IPS-20b (cell line): ENCODE measurements at regions not wholly inside any gene's neighbourhood (a gene's known extent, or its start where the extent isn't known, plus 50 kb on each side); places are given as distances from the start of the nearest gene placed in this dataset.

Experiments
- H3K27ac ChIP-seq: one replicate; pipeline ENCODE4 v1.5.1; 2013; ENCODE audit warnings: low read length
- H3K27me3 ChIP-seq: 2 replicates; pipeline ENCODE4 v1.6.1; 2013; ENCODE audit warnings: mild to moderate bottlenecking, low read length, inconsistent platforms; ENCODE audit not compliant: insufficient read depth
- H3K36me3 ChIP-seq: 2 replicates; pipeline ENCODE4 v1.6.1; 2013; ENCODE audit warnings: low read depth, mild to moderate bottlenecking, inconsistent platforms, low read length, moderate library complexity; ENCODE audit not compliant: insufficient read depth
- H3K4me1 ChIP-seq: 2 replicates; pipeline ENCODE4 v1.6.1; 2013; ENCODE audit warnings: mild to moderate bottlenecking, control low read depth, inconsistent platforms, low read length, moderate library complexity; ENCODE audit not compliant: insufficient read depth
- H3K4me3 ChIP-seq: 2 replicates; pipeline ENCODE4 v1.5.1; 2013; ENCODE audit warnings: mild to moderate bottlenecking, low read length, inconsistent platforms
- H3K9ac ChIP-seq: 2 replicates; pipeline ENCODE4 v1.6.1; 2013; ENCODE audit warnings: low read depth, mild to moderate bottlenecking, inconsistent platforms, low read length, moderate library complexity
- H3K9me3 ChIP-seq: 2 replicates; pipeline ENCODE4 v1.6.1; 2013; ENCODE audit warnings: mild to moderate bottlenecking, low read depth, low read length, inconsistent platforms; ENCODE audit not compliant: insufficient read depth

DNA sequence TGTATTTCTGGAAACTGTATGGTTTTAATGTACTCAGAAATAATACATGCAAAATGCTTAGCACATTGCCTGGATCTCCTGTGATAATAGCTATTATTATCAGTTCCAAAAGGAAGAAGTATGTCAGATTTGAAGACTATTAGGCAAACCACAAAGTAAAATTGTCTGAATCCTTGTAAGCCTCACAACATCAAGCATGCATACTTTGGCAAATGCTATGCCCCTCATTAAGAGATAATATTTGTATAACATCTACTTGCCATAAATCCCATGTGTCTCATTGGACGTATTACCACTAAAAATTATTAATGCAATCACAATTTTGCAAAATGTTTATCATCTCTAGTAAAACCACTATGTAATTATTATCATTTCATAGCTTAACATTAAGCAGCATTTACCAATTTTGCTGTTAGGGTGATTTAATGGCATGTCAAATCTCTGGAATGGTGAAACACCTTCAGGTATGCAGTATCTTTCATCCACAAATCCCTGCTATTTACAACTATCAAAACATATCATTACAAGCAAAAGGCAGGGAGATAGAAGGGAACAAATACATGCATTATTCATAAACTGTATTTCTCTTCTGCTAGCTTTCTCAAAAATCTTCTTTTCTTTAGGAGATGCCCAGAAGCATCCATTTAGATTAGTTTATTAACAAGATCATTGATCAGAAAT lies 974.6 kb upstream of the RAG2 start:
- H3K9ac ChIP-seq = no peak overlapping the region
- no peaks in the 10 kb centered on the region for H3K36me3 ChIP-seq
- H3K4me3 ChIP-seq = no peak overlapping the region
- no peaks in the 10 kb centered on the region for H3K9me3 ChIP-seq
- no peak overlapping the region for H3K27ac ChIP-seq
- no peaks in the 10 kb centered on the region for H3K4me1 ChIP-seq
- no peaks in the 10 kb centered on the region for H3K27me3 ChIP-seq

DNA sequence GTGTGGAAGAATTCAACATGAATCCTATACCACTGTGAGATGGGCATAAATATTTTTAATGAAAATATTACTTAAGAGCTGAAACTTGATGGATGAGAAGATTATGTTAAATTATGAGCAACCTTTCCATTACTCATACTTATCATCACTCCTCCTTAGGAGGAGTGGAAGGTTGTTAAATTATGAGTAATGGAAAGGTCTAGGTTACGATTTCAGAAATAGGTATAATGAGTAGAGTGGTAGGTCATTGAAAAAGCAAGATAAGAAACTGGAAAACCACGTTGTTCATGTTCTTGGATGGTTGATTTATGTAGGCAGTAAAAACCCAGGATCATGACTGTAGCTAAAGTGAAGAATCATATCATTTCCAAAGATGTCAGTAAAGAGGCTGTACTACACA lies 973.2 kb upstream of the RAG2 start:
- Histone ChIP-seq H3K9ac (no peak overlapping the region), H3K36me3 (no peaks in the 10 kb centered on the region), H3K27ac (no peak overlapping the region), H3K4me1 (no peaks in the 10 kb centered on the region), H3K4me3 (no peak overlapping the region), H3K9me3 (no peaks in the 10 kb centered on the region), H3K27me3 (no peaks in the 10 kb centered on the region)

DNA sequence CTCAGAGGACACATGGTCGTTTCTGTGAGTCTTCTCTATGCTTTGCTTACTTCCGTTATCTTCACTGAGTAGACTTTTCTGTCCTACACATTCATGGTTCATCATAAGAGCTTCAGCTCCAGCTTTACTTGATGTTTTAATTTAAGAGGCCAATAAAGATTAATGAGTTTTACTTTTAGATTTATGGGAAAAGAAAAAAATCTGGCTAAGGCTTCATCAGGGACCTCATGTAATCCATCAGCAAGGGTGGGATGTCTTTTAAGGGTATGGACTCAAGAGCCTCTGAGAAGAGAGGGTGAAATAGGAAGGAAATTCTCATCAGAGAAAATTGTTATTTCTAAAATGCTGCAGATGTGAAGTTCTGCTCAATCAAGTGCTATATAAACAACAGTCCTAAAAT lies 963.0 kb upstream of the RAG2 start:
- no peak overlapping the region for H3K27ac ChIP-seq
- no peaks in the 10 kb centered on the region for H3K4me1 ChIP-seq
- no peaks in the 10 kb centered on the region for H3K27me3 ChIP-seq
- no peaks in the 10 kb centered on the region for H3K9me3 ChIP-seq
- H3K4me3 ChIP-seq = no peak overlapping the region
- no peaks in the 10 kb centered on the region for H3K36me3 ChIP-seq
- no peak overlapping the region for H3K9ac ChIP-seq

DNA sequence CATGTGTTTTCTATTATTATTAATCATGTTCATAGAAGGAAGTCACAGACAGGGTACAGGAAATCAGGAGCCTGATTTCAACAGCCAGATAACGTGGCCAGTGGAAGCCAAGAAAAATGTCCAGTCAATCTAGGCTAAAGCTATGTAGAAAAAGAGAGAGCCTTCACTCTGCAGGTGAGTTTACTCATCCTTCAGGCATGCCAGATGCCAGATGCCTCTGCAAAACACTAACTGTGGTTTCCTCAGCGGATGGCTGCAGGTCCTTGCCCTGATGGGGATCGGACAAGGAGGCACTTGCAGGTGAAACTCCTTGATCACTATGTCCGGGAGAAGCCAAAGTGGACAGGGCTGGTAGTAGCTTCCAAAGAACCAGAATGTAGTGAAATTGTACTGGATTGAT lies 962.3 kb upstream of the RAG2 start:
- Histone ChIP-seq H3K36me3 (no peaks in the 10 kb centered on the region), H3K4me1 (no peaks in the 10 kb centered on the region), H3K4me3 (no peak overlapping the region), H3K9me3 (no peaks in the 10 kb centered on the region), H3K27ac (no peak overlapping the region), H3K27me3 (no peaks in the 10 kb centered on the region), H3K9ac (no peak overlapping the region)

DNA sequence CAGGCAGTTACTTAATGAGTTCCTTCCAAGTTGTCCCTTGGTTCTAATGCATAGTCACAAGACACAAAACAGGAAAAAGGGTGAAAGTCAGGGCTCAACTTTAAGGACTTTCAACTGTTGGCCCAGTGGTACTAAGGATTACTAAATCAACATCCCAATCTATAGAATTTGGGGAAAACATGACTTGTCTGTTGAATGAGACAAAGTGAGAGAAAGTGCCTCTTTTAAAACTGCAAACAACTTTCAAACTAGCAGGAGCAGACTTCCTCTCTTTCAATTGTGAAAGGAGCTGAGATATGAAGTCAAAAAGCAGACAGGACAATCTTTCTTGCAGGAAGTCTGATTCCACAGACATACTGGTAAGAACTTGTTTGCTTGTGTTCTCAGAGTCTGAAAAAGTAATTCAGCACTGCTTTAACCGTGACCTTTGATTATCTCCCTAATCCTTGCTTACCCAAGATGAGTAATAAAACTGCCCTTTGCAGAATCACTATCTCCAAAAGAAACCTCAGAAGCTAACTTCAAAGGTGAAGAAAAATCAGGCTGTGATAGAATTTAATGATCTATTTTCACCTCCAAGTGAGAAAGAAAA lies 960.7 kb upstream of the RAG2 start:
- no peak overlapping the region for H3K27ac ChIP-seq
- H3K27me3 ChIP-seq = no peaks in the 10 kb centered on the region
- no peaks in the 10 kb centered on the region for H3K36me3 ChIP-seq
- no peaks in the 10 kb centered on the region for H3K9me3 ChIP-seq
- H3K9ac ChIP-seq = no peak overlapping the region
- no peak overlapping the region for H3K4me3 ChIP-seq
- no peaks in the 10 kb centered on the region for H3K4me1 ChIP-seq

DNA sequence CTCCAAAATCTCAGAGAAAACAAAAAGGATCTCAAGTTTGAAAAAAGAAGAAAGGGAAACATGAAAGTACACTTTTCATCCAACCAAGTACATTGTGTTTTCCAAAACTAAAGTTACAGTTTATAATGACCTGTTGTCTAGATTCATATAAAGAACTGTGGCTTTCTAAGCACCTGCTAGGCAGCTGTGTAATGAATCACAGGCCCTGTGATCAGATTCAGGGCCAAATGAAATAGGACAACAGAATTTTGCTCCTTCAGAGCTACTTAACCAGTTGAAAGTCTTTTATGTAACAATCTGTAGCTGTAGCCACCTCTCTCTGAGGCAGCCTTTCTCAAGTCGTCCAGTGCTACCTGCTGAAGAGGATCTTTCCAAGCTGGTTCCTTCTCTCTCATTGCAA lies 960.0 kb upstream of the RAG2 start:
- Histone ChIP-seq H3K27ac (no peak overlapping the region), H3K36me3 (no peaks in the 10 kb centered on the region), H3K9me3 (no peaks in the 10 kb centered on the region), H3K27me3 (no peaks in the 10 kb centered on the region), H3K4me1 (no peaks in the 10 kb centered on the region), H3K4me3 (no peak overlapping the region), H3K9ac (no peak overlapping the region)

DNA sequence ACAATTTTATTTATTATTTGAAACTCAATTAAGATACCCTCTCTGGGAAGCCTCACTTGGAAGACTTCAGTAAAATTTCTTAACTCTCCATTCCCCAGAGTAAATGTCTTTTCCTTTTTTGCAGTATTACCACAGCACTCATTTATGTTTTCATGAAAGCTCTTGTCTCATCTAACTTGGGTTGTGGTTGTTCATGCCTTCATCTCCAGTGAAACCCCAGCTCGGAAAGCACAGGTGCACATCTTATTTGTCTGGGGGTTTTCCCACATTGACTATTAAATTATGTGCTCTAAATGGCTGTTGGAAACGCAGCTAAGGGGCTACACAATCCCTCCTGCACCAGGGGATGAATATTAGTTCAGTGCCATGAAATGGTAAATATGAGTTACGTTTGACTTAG lies 954.2 kb upstream of the RAG2 start:
- no peaks in the 10 kb centered on the region for H3K9me3 ChIP-seq
- H3K4me1 ChIP-seq = no peaks in the 10 kb centered on the region
- no peaks in the 10 kb centered on the region for H3K27me3 ChIP-seq
- no peak overlapping the region for H3K9ac ChIP-seq
- H3K4me3 ChIP-seq = no peak overlapping the region
- H3K36me3 ChIP-seq = no peaks in the 10 kb centered on the region
- no peak overlapping the region for H3K27ac ChIP-seq

DNA sequence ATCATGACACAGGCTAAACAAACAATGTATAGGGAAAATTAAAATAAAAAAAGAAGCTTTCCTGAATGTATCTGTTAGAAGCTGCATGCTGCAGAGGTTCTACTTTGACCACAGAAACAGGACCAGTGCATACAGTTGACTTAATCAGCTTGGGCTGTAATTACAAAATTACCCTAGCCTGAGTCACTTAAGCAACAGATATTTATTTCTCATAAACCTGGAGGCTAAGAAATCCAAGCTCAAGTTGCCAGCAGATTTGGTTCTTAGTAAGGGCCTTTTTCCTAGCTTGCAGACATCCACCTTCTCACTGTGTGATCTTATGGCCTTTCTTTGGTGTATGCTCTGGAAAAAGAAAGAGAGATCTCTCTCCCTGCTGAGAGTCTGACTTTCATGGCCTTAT lies 946.5 kb upstream of the RAG2 start:
- H3K4me3 ChIP-seq = no peak overlapping the region
- no peaks in the 10 kb centered on the region for H3K36me3 ChIP-seq
- H3K9ac ChIP-seq = no peak overlapping the region
- no peaks in the 10 kb centered on the region for H3K27me3 ChIP-seq
- peaks cover 13% of the 10 kb centered on the region for H3K9me3 ChIP-seq
- no peak overlapping the region for H3K27ac ChIP-seq
- no peaks in the 10 kb centered on the region for H3K4me1 ChIP-seq

DNA sequence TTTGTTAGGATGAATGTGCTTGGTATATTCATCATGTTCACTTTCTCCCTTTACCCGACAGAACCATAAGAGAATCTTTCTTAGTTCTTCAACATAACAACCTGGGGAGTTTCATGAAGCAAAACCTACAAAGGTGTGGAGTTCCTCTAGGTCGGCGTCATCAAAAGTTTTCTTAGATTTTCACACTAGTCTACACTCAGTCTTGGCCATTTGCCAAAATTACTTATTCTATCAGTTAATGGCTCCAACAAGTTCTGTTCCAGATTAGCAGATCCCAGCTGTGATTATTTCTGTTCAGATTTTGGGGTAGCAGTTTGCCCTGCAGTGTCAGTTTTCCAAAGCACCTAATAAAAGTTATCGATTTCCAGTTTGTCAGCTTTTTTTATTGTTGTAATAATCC lies 935.8 kb upstream of the RAG2 start:
- H3K9me3 ChIP-seq = peaks cover 15% of the 10 kb centered on the region; the same call in 1 of the 2 replicates
- 0 out of 2 replicates have a peak, but pooled peaks cover 3% of the 10 kb centered on the region for H3K4me1 ChIP-seq
- H3K4me3 ChIP-seq = no peak overlapping the region
- H3K36me3 ChIP-seq = no peaks in the 10 kb centered on the region
- H3K27me3 ChIP-seq = no peaks in the 10 kb centered on the region
- no peak overlapping the region for H3K9ac ChIP-seq
- no peak overlapping the region for H3K27ac ChIP-seq

DNA sequence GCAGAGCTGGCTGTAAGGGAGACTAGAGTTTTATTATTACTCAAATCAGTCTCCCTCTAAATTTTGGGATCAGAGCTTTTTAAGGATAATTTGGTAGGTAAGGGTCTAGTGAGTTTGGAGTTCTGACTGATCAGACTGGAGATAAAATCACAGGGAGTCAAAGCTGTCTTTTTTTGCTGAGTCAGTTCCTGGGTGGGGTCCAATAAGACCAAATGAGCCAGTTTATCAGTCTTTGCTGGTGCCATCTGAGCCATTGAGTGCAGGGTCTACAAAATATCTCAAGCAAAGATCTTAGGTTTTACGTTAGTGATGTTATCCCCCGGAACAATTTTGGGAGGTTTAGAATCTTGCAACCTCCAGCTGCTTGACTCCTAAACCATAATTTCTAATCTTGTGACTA lies 935.1 kb upstream of the RAG2 start:
- Histone ChIP-seq H3K4me1 (0 out of 2 replicates have a peak, but pooled peaks cover 3% of the 10 kb centered on the region), H3K4me3 (no peak overlapping the region), H3K9me3 (peaks cover 23% of the 10 kb centered on the region), H3K27ac (no peak overlapping the region), H3K27me3 (no peaks in the 10 kb centered on the region), H3K9ac (no peak overlapping the region), H3K36me3 (no peaks in the 10 kb centered on the region)

DNA sequence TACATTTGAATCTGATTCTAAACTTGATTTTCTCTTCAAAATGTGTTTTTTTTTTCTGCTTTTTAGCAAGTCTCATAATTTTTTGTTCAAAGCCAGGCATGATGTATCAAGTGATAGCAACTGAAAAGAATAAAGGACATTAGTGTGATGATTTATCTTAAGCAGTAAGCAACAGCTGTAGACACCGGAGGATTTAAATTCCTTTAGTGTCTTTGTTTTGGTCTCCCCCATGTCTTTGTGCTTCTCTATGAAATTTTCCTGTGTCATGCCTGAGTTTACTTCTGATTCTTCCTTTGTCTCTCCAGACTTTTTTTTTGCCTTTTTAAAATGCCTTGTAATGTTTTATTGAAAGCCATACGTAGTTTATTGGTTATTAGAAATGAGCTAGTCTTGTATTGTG lies 934.2 kb upstream of the RAG2 start:
- Histone ChIP-seq H3K9me3 (peaks cover 23% of the 10 kb centered on the region), H3K9ac (no peak overlapping the region), H3K4me3 (no peak overlapping the region), H3K4me1 (0 out of 2 replicates have a peak, but pooled peaks cover 3% of the 10 kb centered on the region), H3K27ac (no peak overlapping the region), H3K36me3 (no peaks in the 10 kb centered on the region), H3K27me3 (no peaks in the 10 kb centered on the region)

DNA sequence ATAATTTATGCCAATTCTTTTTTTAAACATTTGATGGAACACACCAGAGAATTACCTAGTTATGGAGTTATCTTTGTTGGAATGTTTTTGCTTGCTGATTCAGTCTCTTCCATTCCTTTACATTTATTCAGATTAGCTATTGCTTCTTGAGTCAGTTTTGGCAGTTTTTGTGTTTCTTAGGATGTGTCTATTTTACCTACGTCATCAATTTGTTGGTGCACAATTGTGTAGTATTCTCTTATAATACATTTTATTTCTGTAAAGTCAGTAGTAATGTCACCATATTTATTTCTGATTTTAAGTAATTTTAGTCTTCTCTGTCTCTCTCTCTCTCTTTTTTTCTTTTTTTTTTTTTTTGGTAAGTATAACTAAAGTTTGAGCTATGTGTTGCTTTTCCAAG lies 929.5 kb upstream of the RAG2 start:
- Histone ChIP-seq H3K36me3 (no peaks in the 10 kb centered on the region), H3K27me3 (no peaks in the 10 kb centered on the region), H3K27ac (no peak overlapping the region), H3K4me1 (0 out of 2 replicates have a peak, but pooled peaks cover 2% of the 10 kb centered on the region), H3K9ac (no peak overlapping the region), H3K4me3 (no peak overlapping the region), H3K9me3 (peaks cover 23% of the 10 kb centered on the region)
